Ishikawa (cell line): ENCODE measurements at regions not wholly inside any gene's neighbourhood (a gene's known extent, or its start where the extent isn't known, plus 50 kb on each side); places are given as distances from the start of the nearest gene placed in this dataset.

ENCODE experiments used
- CEBPB ChIP-seq: IDR thresholded peaks from 2 replicates; pipeline ENCODE4 v1.6.1; 2012
- CREB1 ChIP-seq: IDR thresholded peaks from 2 replicates; pipeline ENCODE4 v1.6.1; 2012; ENCODE audit warnings: low read depth
- EGR1 ChIP-seq: IDR thresholded peaks from 2 replicates; pipeline ENCODE4 v1.6.1; 2012
- EP300 ChIP-seq: IDR thresholded peaks from 2 replicates; pipeline ENCODE4 v1.6.1; 2012; ENCODE audit warnings: borderline replicate concordance
- MAX ChIP-seq: IDR thresholded peaks from 2 replicates; pipeline ENCODE4 v1.6.1; 2012
- RAD21 ChIP-seq: IDR thresholded peaks from 2 replicates; pipeline ENCODE4 v1.6.1; 2012; ENCODE audit warnings: low read depth
- REST ChIP-seq: IDR thresholded peaks from 2 replicates; pipeline ENCODE4 v1.6.1; 2012; ENCODE audit warnings: low read depth, mild to moderate bottlenecking
- TAF1 ChIP-seq: IDR thresholded peaks from 2 replicates; pipeline ENCODE4 v1.6.1; 2012; ENCODE audit warnings: low read depth, mild to moderate bottlenecking
- TCF12 ChIP-seq: IDR thresholded peaks from 2 replicates; pipeline ENCODE4 v1.6.1; 2012; ENCODE audit warnings: low read depth
- TEAD4 ChIP-seq: IDR thresholded peaks from 2 replicates; pipeline ENCODE4 v1.6.1; 2012
- USF1 ChIP-seq: IDR thresholded peaks from 2 replicates; pipeline ENCODE4 v1.6.1; 2012
- YY1 ChIP-seq: IDR thresholded peaks from 2 replicates; pipeline ENCODE4 v1.6.1; 2012; ENCODE audit warnings: low read depth

GRCh38 chr2:122753336-122753735 lies 997.9 kb downstream of the TSN start:
- TF ChIP-seq EP300: no peak
- TF ChIP-seq EGR1: no peak
- TF ChIP-seq MAX: no peak
- no peak for TF ChIP-seq REST
- TF ChIP-seq RAD21: no peak
- no peak for TF ChIP-seq YY1
- TF ChIP-seq TAF1: no peak
- TF ChIP-seq TCF12: no peak
- no peak for TF ChIP-seq TEAD4
- TF ChIP-seq CREB1: no peak
- TF ChIP-seq USF1: no peak
- TF ChIP-seq CEBPB: no peak
